Mucosa of rectum (tissue), 2 donors: ENCODE measurements at regions not wholly inside any gene's neighbourhood (a gene's known extent, or its start where the extent isn't known, plus 50 kb on each side); places are given as distances from the start of the nearest gene placed in this dataset.
"Not testable (repeated sequence)": the region's sequence is repeated elsewhere in the genome, so short reads cannot be mapped to it uniquely, and the experiment has no call there.

Experiments used
- H3K27ac ChIP-seq, 2 donors: one replicate each; pipeline ENCODE4 v1.7.0; 2013; ENCODE audit warnings: inconsistent platforms in 2 of 2, low read depth in 2 of 2, low read length in 2 of 2
- H3K27me3 ChIP-seq, 2 donors: one replicate each; pipeline ENCODE4 v1.7.0; 2013; ENCODE audit warnings: low read length in 2 of 2; ENCODE audit not compliant: control insufficient read depth in 2 of 2, insufficient read depth in 2 of 2
- H3K36me3 ChIP-seq, 2 donors: one replicate each; pipeline ENCODE4 v1.7.0; 2013; ENCODE audit warnings: low read length in 2 of 2; ENCODE audit not compliant: control insufficient read depth in 2 of 2, insufficient read depth in 2 of 2
- H3K4me1 ChIP-seq, 2 donors: one replicate each; pipeline ENCODE4 v1.7.0; 2013; ENCODE audit warnings: low read length in 2 of 2, mild to moderate bottlenecking in 1 of 2; ENCODE audit not compliant: control insufficient read depth in 2 of 2, insufficient read depth in 2 of 2
- H3K4me3 ChIP-seq, 2 donors: one replicate each; pipeline ENCODE4 v1.7.0; 2013; ENCODE audit warnings: low read length in 2 of 2
- H3K9ac ChIP-seq, 2 donors: one replicate each; pipeline ENCODE4 v1.7.0; 2013; ENCODE audit warnings: low read length in 2 of 2, low read depth in 1 of 2, mild to moderate bottlenecking in 1 of 2
- H3K9me3 ChIP-seq, 2 donors: one replicate each; pipeline ENCODE4 v1.7.0; 2013; ENCODE audit warnings: low read length in 2 of 2; ENCODE audit not compliant: control insufficient read depth in 2 of 2
- donor health status: healthy.
- donor health status: Normal muscosa, but diverticular disease.

GRCh38 chr6:27565839-27566779 is 93.2 kb upstream of the ZNF184 start:
- no peaks in the 10 kb centered on the region for H3K9me3 ChIP-seq
- H3K4me3 ChIP-seq = no peak overlapping the region
- H3K4me1 ChIP-seq = no peaks in the 10 kb centered on the region
- H3K27ac ChIP-seq = no peak overlapping the region
- no peaks in the 10 kb centered on the region for H3K36me3 ChIP-seq
- H3K9ac ChIP-seq = no peak overlapping the region
- H3K27me3 ChIP-seq = peaks cover 23 to 27% of the 10 kb centered on the region in 2 donors

DNA sequence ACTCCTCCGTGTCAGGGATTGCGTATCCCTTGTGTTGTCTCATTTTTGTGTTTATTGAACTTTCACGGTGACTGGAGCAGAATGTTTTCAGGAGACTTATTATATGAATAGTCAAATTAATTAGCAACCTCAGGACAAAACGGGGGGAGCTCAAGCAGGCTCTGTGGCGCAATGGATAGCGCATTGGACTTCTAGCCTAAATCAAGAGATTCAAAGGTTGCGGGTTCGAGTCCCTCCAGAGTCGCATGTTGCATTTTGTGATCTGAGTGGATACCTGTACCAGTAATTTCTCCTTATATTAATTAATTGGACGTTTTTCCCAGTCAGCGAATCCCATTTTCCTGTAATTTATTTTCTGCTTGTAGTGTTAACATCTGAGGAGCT is 89.1 kb upstream of the ZNF184 start:
- Histone ChIP-seq H3K4me1 (no peaks in the 10 kb centered on the region), H3K27me3 (peaks cover 30 to 41% of the 10 kb centered on the region in 2 donors), H3K36me3 (no peaks in the 10 kb centered on the region), H3K4me3 (no peak overlapping the region), H3K9me3 (no peaks in the 10 kb centered on the region), H3K27ac (no peak overlapping the region), H3K9ac (no peak overlapping the region)

DNA sequence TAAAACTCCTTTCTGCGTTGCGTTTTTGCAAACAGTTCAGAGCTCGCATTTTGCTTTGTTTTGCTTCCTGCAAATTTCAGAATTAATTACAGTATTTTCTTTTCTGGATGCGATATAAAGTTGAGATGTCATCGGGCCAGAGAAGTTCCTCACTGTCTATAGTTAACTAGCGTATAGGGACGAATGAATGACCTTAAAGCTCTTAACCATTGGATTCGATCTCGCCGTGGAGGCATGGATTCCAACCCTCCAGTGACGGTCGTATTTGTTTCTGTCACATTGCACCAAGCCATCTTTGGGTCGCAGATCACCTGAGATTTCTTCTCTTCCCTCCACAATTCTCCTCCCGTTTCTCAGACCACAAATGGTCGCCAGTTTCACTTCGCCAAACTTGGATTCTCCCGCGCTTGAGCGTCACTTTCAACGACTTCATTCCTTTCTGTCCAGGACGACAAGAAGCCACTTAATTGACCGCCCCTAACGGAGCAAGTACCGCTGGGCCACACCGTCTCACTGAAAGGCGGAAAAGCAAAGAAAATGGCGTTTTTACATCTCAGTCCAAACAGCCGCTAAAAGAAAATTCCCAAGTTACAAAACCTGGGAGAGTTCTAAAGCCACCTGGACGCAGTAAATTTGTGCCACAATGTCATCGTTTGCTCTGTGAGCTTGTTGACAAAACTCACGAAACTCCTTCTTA is 85.3 kb upstream of the ZNF184 start:
- no peak overlapping the region for H3K27ac ChIP-seq
- H3K36me3 ChIP-seq = no peaks in the 10 kb centered on the region
- H3K27me3 ChIP-seq = peaks cover 16 to 36% of the 10 kb centered on the region in 2 donors
- no peak overlapping the region for H3K9ac ChIP-seq
- H3K4me3 ChIP-seq = no peak overlapping the region
- no peaks in the 10 kb centered on the region for H3K9me3 ChIP-seq
- H3K4me1 ChIP-seq = no peaks in the 10 kb centered on the region

DNA sequence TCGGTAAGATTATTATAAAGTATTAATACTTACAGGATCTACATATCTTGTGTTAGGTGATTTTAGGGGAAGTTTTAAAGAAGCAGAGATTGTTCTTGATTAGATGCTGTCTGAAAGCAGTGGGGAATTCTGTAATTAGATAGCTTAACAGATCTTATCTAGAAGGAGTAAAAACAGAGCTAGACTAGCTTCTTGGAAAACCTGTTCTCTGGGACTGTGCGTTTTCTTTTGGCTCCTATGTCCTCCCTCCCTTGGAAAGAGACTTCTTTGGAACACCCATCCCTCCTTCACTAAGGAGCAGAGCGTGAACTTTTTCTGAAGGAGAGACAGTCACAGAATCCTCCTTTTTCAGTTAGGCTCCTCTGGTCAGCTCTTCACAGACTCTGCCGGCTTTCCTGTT is 83.5 kb upstream of the ZNF184 start:
- no peaks in the 10 kb centered on the region for H3K9me3 ChIP-seq
- no peak overlapping the region for H3K27ac ChIP-seq
- no peaks in the 10 kb centered on the region for H3K4me1 ChIP-seq
- no peak overlapping the region for H3K9ac ChIP-seq
- no peak overlapping the region for H3K4me3 ChIP-seq
- peaks cover 20 to 30% of the 10 kb centered on the region in 2 donors for H3K27me3 ChIP-seq
- H3K36me3 ChIP-seq = no peaks in the 10 kb centered on the region

GRCh38 chr6:27553123-27553904 is 80.4 kb upstream of the ZNF184 start:
- Histone ChIP-seq H3K27ac (no peak overlapping the region), H3K9ac (no peak overlapping the region), H3K27me3 (peaks cover 17 to 22% of the 10 kb centered on the region in 2 donors), H3K4me1 (no peaks in the 10 kb centered on the region), H3K9me3 (no peaks in the 10 kb centered on the region), H3K4me3 (no peak overlapping the region), H3K36me3 (no peaks in the 10 kb centered on the region)

DNA sequence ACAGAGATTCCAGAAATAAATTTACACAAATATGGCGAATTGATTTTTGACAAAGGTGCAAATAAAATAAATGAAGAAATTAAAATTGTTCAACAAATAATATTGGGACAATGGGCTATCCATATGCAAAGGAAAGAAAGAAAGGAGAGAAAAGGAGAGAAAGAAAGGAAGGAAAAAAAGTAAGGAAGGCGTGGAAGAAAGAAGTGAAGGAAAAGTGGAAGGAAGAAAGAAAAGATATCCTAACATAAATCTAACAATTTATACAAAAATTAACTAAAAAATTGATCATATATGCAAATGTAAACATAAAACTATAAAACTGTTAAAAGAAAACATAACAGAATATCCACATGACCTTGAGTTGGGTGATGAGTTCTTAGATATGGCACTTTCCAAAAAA is 78.7 kb upstream of the ZNF184 start:
- no peaks in the 10 kb centered on the region for H3K36me3 ChIP-seq
- H3K27ac ChIP-seq = no peak overlapping the region
- H3K9me3 ChIP-seq = no peaks in the 10 kb centered on the region
- no peak overlapping the region for H3K9ac ChIP-seq
- peaks cover 20 to 22% of the 10 kb centered on the region in 2 donors for H3K27me3 ChIP-seq
- no peaks in the 10 kb centered on the region for H3K4me1 ChIP-seq
- H3K4me3 ChIP-seq = no peak overlapping the region

DNA sequence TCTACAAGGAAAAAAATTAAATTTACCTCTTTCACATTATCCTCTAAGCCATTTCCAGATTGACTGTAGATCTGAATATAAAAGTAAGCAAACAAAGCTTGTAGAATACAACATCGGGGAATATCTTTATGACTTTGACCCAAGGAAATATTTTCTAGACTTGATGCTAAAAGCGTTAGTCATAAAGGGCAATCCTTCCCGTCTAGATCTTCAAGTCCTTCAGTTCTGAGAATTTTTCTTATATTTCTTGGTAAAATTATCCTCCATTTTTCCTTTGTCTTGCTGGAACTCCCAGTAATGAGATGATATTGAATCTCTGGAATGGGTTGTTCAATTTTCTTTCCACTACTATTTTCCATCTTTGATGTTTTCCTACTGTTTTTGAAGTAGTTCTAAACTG is 77.8 kb upstream of the ZNF184 start:
- peaks cover 0 to 3% of the 10 kb centered on the region in 2 donors for H3K9me3 ChIP-seq
- H3K36me3 ChIP-seq = no peaks in the 10 kb centered on the region
- no peak overlapping the region for H3K27ac ChIP-seq
- H3K4me1 ChIP-seq = no peaks in the 10 kb centered on the region
- H3K9ac ChIP-seq = no peak overlapping the region
- no peak overlapping the region for H3K4me3 ChIP-seq
- H3K27me3 ChIP-seq = peaks cover 24 to 25% of the 10 kb centered on the region in 2 donors

DNA sequence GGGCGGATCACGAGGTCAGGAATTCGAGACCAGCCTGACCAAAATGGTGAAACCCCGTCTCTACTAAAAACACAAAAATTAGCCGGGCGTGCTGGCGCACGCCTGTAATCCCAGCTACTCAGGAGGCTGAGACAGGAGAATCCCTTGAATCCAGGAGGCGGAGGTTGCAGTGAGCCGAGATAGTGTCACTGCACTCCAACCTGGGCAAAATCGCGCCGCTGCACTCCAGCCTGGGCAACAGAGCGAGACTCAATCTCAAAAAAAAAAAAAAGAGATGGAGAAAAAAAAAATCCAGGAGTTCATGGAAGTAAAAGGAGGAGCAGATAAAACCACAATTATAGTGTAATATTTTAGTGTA is 76.3 kb upstream of the ZNF184 start:
- H3K4me1 ChIP-seq, H3K9ac ChIP-seq, H3K27ac ChIP-seq, H3K4me3 ChIP-seq, H3K36me3 ChIP-seq, H3K9me3 ChIP-seq: not testable (repeated sequence)
- peaks cover 30 to 32% of the 10 kb centered on the region in 2 donors for H3K27me3 ChIP-seq

GRCh38 chr6:27547157-27548075 is 74.5 kb upstream of the ZNF184 start:
- H3K27ac ChIP-seq = no peak overlapping the region
- no peak overlapping the region for H3K4me3 ChIP-seq
- no peaks in the 10 kb centered on the region for H3K36me3 ChIP-seq
- peaks cover 33 to 37% of the 10 kb centered on the region in 2 donors for H3K27me3 ChIP-seq
- no peak overlapping the region for H3K9ac ChIP-seq
- H3K4me1 ChIP-seq = no peaks in the 10 kb centered on the region
- H3K9me3 ChIP-seq = peaks cover 0 to 3% of the 10 kb centered on the region in 2 donors
